HG02642 (cell line): ENCODE measurements at regions not wholly inside any gene's neighbourhood (a gene's known extent, or its start where the extent isn't known, plus 50 kb on each side); places are given as distances from the start of the nearest gene placed in this dataset.
"Not testable (repeated sequence)": the region's sequence is repeated elsewhere in the genome, so short reads cannot be mapped to it uniquely, and the experiment has no call there.

Experiments used
- ATAC-seq: cut with Tn5 transposase; IDR thresholded peaks from one replicate; pipeline ENCODE4 v1.9.1; 2021; ENCODE audit warnings: mild to moderate bottlenecking; ENCODE audit not compliant: unreplicated experiment, poor library complexity

- not testable (repeated sequence) for ATAC-seq
Observed at GRCh38 chr2:87424763-87425154, 323.1 kb upstream of the PLGLB2 start.

- not testable (repeated sequence) for ATAC-seq
Observed at GRCh38 chr2:87425191-87425590, 322.7 kb upstream of the PLGLB2 start.

- not testable (repeated sequence) for ATAC-seq
Observed at GRCh38 chr2:87425717-87426116, 322.2 kb upstream of the PLGLB2 start.

GRCh38 chr2:87428452-87429130 lies 319.3 kb upstream of the PLGLB2 start:
- not testable (repeated sequence) for ATAC-seq

GRCh38 chr2:87429206-87429930 lies 318.5 kb upstream of the PLGLB2 start:
- ATAC-seq, result not testable (repeated sequence)

- ATAC-seq, result not testable (repeated sequence)
Observed at GRCh38 chr2:87429931-87430275, 318.0 kb upstream of the PLGLB2 start.

GRCh38 chr2:87431051-87431450 lies 316.8 kb upstream of the PLGLB2 start:
- not testable (repeated sequence) for ATAC-seq

GRCh38 chr2:87432711-87433453 lies 315.0 kb upstream of the PLGLB2 start:
- not testable (repeated sequence) for ATAC-seq

- ATAC-seq, result not testable (repeated sequence)
Observed at GRCh38 chr2:87436007-87436406, 311.9 kb upstream of the PLGLB2 start.

GRCh38 chr2:87437701-87438260 lies 310.1 kb upstream of the PLGLB2 start:
- not testable (repeated sequence) for ATAC-seq

- not testable (repeated sequence) for ATAC-seq
Observed at GRCh38 chr2:87438780-87439454, 309.0 kb upstream of the PLGLB2 start.

- ATAC-seq, result not testable (repeated sequence)
Observed at GRCh38 chr2:87439617-87440204, 308.2 kb upstream of the PLGLB2 start.

GRCh38 chr2:87440650-87441049 lies 307.2 kb upstream of the PLGLB2 start:
- ATAC-seq, result not testable (repeated sequence)

- not testable (repeated sequence) for ATAC-seq
Observed at GRCh38 chr2:87441375-87441774, 306.5 kb upstream of the PLGLB2 start.

- peak; percentile 98 for ATAC-seq
Observed at GRCh38 chr2:87442983-87443577, 304.8 kb upstream of the PLGLB2 start.

GRCh38 chr2:87444951-87445350 lies 302.9 kb upstream of the PLGLB2 start:
- ATAC-seq, result not testable (repeated sequence)

- not testable (repeated sequence) for ATAC-seq
Observed at GRCh38 chr2:87445613-87446312, 302.1 kb upstream of the PLGLB2 start.

- ATAC-seq, result not testable (repeated sequence)
Observed at GRCh38 chr2:87446313-87446696, 301.6 kb upstream of the PLGLB2 start.

- ATAC-seq, result peak; percentile 52
Observed at GRCh38 chr2:87449462-87449980, 298.4 kb upstream of the PLGLB2 start.
